Superior temporal gyrus (tissue), 1 donor: ENCODE measurements at regions not wholly inside any gene's neighbourhood (a gene's known extent, or its start where the extent isn't known, plus 50 kb on each side); places are given as distances from the start of the nearest gene placed in this dataset.
A peak's percentile ranks its signal among the peaks of the same experiment; 100 is the strongest.

Experiments
- DNase-seq: peaks from one replicate; pipeline ENCODE4 v3.0.0-alpha.2; 2016; ENCODE audit errors: extremely low spot score

- no peak for DNase-seq
Measured at GRCh38 chr13:59447031-59447430, 716.7 kb downstream of the DIAPH3 start.

- DNase-seq = no peak
Measured at GRCh38 chr13:59447846-59448620, 715.7 kb downstream of the DIAPH3 start.

DNA sequence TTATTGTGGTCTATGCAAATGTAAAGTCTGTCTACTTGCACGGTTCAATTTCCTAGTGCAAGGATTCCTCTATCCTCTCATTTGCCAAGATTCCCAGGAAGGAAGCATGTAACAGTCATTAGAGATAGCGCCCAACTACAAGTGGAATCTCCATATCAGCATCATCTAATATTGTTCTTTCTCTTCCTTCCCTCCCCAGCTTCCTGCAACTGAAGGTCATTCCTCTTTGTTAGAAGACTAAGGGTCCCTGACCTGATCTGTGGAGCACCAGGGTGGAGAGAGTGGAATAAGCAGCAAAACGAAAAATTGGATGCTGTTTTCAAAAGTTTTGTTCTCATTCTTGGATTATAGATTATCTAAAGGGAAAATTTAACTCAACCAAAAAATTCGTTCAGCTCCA lies 714.0 kb downstream of the DIAPH3 start:
- DNase-seq = no peak

DNA sequence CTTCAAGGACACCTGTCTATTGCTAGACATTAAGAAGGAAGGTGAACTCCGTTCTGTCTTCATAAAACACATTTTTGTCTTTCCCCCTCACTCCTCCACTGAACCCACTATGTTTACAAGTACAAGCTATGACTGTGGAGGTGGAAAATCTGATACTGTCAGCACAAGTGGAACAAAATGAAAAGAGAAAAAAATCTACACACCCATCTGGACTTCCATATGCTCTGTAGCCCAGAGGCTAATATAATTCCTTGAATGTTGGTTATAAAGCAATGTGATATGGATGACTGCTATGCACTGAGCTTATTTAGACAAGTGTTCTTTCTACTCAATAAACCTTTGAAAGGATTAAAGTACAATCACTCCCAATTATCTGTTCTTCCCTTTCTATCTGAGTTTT lies 713.5 kb downstream of the DIAPH3 start:
- peak; percentile 40 for DNase-seq

- no peak for DNase-seq
Measured at GRCh38 chr13:59451236-59451635, 712.5 kb downstream of the DIAPH3 start.

DNA sequence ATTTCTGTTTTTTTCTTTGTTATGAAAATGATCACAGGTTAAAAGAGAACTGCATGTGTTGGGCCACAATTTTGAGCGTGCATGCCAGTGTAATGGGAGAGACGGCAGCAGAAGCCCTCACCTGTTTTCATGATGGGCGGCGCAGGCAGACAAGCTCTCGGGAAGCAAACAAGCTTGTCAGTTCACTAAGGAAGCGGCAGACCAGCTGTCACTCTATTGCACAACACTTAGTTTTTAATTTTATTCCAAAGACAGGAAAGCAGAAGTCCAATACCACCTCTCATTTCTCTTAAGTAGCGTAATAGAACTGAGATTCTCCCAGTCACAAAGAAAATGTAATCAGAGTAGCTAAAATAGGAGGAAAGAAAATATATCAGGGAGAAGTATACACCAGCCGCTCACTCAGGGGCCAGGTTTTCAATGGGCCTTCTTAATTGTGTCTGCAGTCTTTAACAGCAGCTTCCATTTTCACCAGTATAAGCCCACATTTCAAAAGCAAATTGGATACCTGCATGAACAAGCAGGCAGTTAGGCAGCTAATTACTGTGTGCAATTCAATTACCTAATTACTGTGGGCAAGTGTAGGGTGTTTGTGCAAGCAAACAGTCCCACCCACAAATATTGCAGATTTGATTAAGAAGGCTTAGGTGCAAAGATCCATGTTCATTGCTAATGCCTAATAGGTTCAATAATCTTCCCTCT lies 711.4 kb downstream of the DIAPH3 start:
- DNase-seq = no peak

GRCh38 chr13:59458908-59459579 lies 704.7 kb downstream of the DIAPH3 start:
- no peak for DNase-seq

DNA sequence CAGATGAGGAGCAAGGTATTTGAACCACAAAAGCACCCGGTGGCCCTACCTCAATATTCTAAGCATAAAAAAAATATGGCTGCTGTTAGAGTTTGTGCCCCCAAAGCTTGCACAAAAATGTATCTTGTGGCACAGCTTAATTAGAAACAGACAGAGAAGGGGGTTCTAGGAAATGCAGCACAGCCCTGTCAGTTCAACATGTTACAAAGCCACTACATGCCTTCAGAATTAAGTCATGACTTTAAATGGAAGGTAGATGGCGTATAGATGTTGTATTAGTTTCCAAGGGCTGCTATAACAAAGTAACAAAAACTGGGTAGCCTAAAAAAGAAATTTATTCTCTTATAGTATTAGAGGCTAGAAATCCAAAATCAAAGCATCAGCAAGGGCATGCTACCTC lies 703.8 kb downstream of the DIAPH3 start:
- no peak for DNase-seq

- DNase-seq = no peak
Measured at GRCh38 chr13:59461411-59461810, 702.3 kb downstream of the DIAPH3 start.

DNA sequence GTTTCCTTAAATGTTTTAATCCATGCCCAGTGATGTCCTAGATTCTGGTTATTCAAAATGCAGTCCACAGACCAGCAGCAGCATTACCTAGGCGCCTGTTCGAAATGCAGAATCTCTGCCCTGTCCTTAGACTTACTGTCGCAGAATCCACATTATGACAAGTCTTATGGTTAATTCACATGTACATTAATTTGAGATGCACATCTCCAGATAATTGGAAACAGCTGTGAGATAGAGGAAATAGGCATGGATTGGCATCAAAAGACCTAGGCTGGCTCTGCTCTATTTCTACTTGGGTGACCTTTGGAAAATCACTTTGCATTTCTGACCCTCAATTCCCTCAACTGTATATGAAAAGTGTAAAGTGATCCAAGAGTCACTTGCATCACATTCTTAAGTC lies 700.7 kb downstream of the DIAPH3 start:
- no peak for DNase-seq

DNA sequence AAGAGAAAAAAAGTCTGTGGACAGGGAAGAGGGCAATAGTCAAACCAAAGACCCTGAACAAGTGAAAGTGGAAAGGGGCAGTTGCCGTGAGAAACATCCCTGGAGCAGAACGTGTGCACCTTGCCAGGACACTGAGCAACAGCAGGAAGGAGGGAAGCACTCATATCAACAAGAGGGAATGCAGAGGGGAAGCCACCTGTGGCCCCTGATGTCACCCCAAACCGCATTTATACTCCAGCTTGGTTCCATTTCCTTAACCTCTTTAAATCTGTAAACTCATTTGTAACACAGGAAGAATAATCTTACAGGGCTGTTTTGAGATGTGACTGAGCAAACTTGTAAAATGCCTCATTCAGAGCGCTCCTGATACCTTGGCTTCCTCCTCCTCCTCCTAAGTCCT lies 698.8 kb downstream of the DIAPH3 start:
- DNase-seq = no peak

DNA sequence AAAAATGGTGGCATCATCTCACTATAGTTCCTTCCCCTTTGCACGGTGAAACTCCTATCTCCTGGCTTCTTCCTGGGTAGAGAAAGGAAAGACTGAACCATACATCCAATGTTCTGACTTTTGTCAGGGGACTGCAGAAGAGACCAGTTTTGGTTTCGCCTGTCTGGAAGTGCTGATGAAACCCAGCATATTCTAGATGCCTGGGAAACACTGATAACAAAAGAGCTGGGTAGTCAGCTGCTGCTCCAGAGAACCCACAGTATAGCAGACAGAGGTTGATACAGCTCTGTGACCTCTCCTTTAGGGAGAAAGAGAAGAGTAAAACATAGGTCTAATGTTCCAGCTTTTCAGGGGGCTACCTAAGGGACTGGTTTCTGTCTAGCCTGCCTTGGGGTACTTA lies 695.3 kb downstream of the DIAPH3 start:
- DNase-seq = no peak

DNA sequence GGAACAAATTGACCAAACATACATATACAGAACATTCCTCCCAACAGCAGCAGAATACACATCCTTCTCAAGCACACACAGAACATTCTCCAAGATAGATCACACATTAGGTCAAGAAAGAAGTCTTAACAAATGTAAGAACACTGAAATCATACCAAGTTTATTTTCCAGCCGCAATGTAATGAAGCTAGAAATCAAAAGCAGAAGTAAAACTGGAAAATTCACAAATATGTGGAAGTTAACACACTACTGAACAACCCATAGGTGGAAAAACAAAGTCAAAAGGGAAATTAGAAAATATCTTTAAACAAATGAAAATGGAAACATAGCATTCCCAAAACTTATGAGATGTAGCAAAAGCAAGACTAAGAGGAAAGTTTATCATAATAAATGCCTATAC lies 692.6 kb downstream of the DIAPH3 start:
- no peak for DNase-seq

- DNase-seq = no peak
Measured at GRCh38 chr13:59472134-59472533, 691.6 kb downstream of the DIAPH3 start.

DNA sequence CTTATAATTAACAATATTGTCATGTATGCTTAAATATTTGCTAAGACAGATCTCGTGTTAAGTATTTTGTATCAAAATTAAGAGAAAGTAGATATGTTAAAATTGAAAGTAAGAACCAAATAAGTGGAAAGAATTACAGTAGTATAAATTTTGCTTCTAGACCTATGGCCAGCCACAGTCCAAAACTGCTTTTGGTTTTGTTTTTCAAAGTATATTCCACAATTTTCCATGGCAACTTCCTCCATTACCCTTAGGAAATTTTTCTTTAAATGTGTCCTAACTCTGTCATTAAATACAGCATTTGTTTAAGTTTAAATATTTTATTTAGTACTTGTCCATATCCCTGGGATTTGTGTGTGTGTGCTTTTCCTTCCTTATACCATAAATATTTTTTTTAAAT lies 689.0 kb downstream of the DIAPH3 start:
- no peak for DNase-seq

GRCh38 chr13:59475911-59476310 lies 687.8 kb downstream of the DIAPH3 start:
- DNase-seq = no peak

- no peak for DNase-seq
Measured at GRCh38 chr13:59476366-59476765, 687.4 kb downstream of the DIAPH3 start.

DNA sequence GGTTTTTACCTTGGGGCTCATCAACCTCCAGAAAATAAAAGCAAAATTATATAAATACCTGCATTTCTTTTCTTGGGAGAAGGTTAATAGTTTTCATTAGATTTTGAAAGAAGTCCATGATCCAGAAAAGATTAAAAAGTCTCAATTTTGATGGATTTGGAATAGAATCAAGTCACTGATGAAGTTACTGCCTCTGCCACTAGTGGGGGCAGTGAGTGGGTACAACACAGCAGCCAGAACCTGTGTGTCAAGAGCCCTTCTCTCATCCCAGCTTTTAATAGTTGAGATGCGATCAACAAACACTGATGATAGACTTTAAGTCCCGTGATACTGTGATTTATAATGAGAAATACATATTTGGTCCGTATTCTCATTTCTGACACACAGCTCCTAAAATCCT lies 686.7 kb downstream of the DIAPH3 start:
- no peak for DNase-seq

GRCh38 chr13:59478908-59479307 lies 684.8 kb downstream of the DIAPH3 start:
- DNase-seq = no peak

DNA sequence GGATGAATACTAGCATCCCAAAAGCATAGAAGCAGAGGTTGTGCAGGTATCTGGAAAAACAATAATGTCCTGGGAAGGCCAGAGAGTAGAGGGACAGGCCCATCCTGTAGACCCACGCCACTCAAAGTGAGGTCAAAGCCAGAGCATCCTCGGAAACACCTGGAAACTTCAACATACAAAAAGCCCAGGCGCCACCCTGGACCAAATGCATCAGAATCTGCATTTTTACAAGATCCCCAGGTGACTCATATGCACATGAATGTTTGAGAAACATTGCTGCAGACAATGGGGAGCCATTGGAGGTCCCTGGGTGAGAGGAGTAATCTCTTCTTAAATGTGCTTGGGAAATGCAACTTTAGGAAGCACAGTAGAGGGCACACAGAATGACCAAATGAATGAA lies 684.1 kb downstream of the DIAPH3 start:
- DNase-seq = no peak

- no peak for DNase-seq
Measured at GRCh38 chr13:59480396-59481259, 683.1 kb downstream of the DIAPH3 start.
